HG03342 (cell line): ENCODE measurements at regions not wholly inside any gene's neighbourhood (a gene's known extent, or its start where the extent isn't known, plus 50 kb on each side); places are given as distances from the start of the nearest gene placed in this dataset.
"Not testable (repeated sequence)": the region's sequence is repeated elsewhere in the genome, so short reads cannot be mapped to it uniquely, and the experiment has no call there.

ENCODE experiments used
- ATAC-seq: cut with Tn5 transposase; IDR thresholded peaks from one replicate; pipeline ENCODE4 v1.9.1; 2021; ENCODE audit warnings: mild to moderate bottlenecking, moderate library complexity; ENCODE audit not compliant: unreplicated experiment

- not testable (repeated sequence) for ATAC-seq
Measured at GRCh38 chr14:105706701-105707019, 180.3 kb downstream of the TMEM121 start.

GRCh38 chr14:105707099-105707498 lies 180.7 kb downstream of the TMEM121 start:
- not testable (repeated sequence) for ATAC-seq

GRCh38 chr14:105707723-105708151 lies 181.4 kb downstream of the TMEM121 start:
- not testable (repeated sequence) for ATAC-seq

- ATAC-seq: not testable (repeated sequence)
Measured at GRCh38 chr14:105708251-105709134, 182.1 kb downstream of the TMEM121 start.

- no peak for ATAC-seq
Measured at GRCh38 chr14:105709281-105710118, 183.1 kb downstream of the TMEM121 start.

- ATAC-seq: no peak
Measured at GRCh38 chr14:105710119-105711043, 184.0 kb downstream of the TMEM121 start.

GRCh38 chr14:105711044-105711620 lies 184.7 kb downstream of the TMEM121 start:
- ATAC-seq: no peak

GRCh38 chr14:105711841-105712460 lies 185.6 kb downstream of the TMEM121 start:
- ATAC-seq: no peak

- not testable (repeated sequence) for ATAC-seq
Measured at GRCh38 chr14:105712670-105713069, 186.3 kb downstream of the TMEM121 start.

GRCh38 chr14:105713160-105713559 lies 186.8 kb downstream of the TMEM121 start:
- ATAC-seq: not testable (repeated sequence)

GRCh38 chr14:105713836-105714235 lies 187.5 kb downstream of the TMEM121 start:
- not testable (repeated sequence) for ATAC-seq

GRCh38 chr14:105718787-105719186 lies 192.4 kb downstream of the TMEM121 start:
- ATAC-seq: not testable (repeated sequence)

GRCh38 chr14:105720106-105720505 lies 193.7 kb downstream of the TMEM121 start:
- ATAC-seq: not testable (repeated sequence)

- ATAC-seq: not testable (repeated sequence)
Measured at GRCh38 chr14:105720852-105721601, 194.6 kb downstream of the TMEM121 start.

- not testable (repeated sequence) for ATAC-seq
Measured at GRCh38 chr14:105721602-105721970, 195.2 kb downstream of the TMEM121 start.

GRCh38 chr14:105721996-105722709 lies 195.8 kb downstream of the TMEM121 start:
- ATAC-seq: not testable (repeated sequence)

- ATAC-seq: not testable (repeated sequence)
Measured at GRCh38 chr14:105723271-105723670, 196.9 kb downstream of the TMEM121 start.

- not testable (repeated sequence) for ATAC-seq
Measured at GRCh38 chr14:105723776-105724175, 197.4 kb downstream of the TMEM121 start.
